ENCODE measurements at regions not wholly inside any gene's neighbourhood (a gene's known extent, or its start where the extent isn't known, plus 50 kb on each side); places are given as distances from the start of the nearest gene placed in this dataset.
"Not testable (repeated sequence)": the region's sequence is repeated elsewhere in the genome, so short reads cannot be mapped to it uniquely, and the experiment has no call there.

DNA sequence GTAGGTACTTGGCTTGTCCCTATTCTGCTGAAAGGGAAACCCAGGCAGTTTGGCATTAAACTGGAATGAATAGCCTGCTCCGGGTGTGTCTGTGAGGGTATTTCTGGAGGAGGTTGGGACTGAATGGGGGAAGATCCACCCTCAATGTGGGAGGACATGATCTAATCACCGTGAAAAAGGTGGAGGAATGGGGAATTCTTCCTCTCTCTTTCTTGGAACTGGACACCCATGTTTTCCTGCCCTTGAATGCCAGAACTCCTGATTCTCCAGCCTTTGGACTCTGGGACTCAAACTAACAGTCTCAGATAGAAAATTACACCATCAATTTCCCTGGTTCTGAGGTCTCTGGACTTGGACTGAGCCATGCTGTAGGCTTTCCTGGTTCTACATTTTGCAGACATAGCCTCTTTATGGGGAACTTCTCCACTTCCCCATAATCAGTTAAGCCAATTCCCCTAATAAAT, 391.7 kb downstream of the EDEM1 start:
- H3K4me1 ChIP-seq (ENCODE audit: control insufficient read depth, insufficient read depth, low read length): no peaks in the 10 kb centered on the region
- intact Hi-C loops (cut with DNase I): no loop called here
- DNase-seq (no peak), ATAC-seq (no peak)
- no peaks in the 10 kb centered on the region for H3K27me3 ChIP-seq (ENCODE audit: control insufficient read depth, insufficient read depth)
- H3K4me3 ChIP-seq (ENCODE audit: low read length): no peak overlapping the region
- no peaks in the 10 kb centered on the region for H3K9me3 ChIP-seq (ENCODE audit: control insufficient read depth, low read length)
- no peak overlapping the region for H3K27ac ChIP-seq (ENCODE audit: low read length)
- 59% methylated on average over 2 of the region's 2 CpGs for WGBS

- no peaks in the 10 kb centered on the region for H3K4me1 ChIP-seq (ENCODE audit: control insufficient read depth, insufficient read depth, low read length)
- no peaks in the 10 kb centered on the region for H3K27me3 ChIP-seq (ENCODE audit: control insufficient read depth, insufficient read depth)
- no peak overlapping the region for H3K4me3 ChIP-seq (ENCODE audit: low read length)
- intact Hi-C loops (cut with DNase I): no loop called here
- no peaks in the 10 kb centered on the region for H3K9me3 ChIP-seq (ENCODE audit: control insufficient read depth, low read length)
- WGBS: 85% methylated on average over 4 of the region's 4 CpGs
- DNase-seq (no peak), ATAC-seq (no peak)
- H3K27ac ChIP-seq (ENCODE audit: low read length): no peak overlapping the region
Observed at GRCh38 chr3:5579946-5580345, 392.4 kb downstream of the EDEM1 start.

DNA sequence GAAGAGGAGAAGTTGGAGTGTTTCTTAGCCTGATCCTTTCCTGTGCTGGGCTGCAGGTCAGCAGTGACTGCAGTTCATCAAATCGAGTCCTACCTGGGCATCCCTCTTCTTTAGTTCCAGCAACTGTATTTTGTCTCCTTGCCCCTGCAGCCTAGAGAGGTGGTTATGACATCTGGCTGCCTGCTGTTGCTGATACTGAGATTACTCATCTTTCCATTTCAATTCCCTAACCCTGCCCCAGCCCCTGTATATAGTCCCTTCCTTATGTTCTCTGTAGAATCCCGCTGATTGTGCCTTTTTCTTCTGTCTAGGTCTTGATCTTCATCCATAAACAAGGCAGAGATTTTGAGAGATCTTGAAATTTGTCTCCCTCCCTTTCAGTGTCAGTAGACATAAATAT, 393.3 kb downstream of the EDEM1 start:
- H3K27me3 ChIP-seq (ENCODE audit: control insufficient read depth, insufficient read depth): no peaks in the 10 kb centered on the region
- H3K27ac ChIP-seq (ENCODE audit: low read length): no peak overlapping the region
- intact Hi-C loops (cut with DNase I): no loop called here
- no peaks in the 10 kb centered on the region for H3K9me3 ChIP-seq (ENCODE audit: control insufficient read depth, low read length)
- DNase-seq (no peak), ATAC-seq (no peak)
- no peak overlapping the region for H3K4me3 ChIP-seq (ENCODE audit: low read length)
- WGBS: 68% methylated on average over 2 of the region's 2 CpGs
- no peaks in the 10 kb centered on the region for H3K4me1 ChIP-seq (ENCODE audit: control insufficient read depth, insufficient read depth, low read length)

DNA sequence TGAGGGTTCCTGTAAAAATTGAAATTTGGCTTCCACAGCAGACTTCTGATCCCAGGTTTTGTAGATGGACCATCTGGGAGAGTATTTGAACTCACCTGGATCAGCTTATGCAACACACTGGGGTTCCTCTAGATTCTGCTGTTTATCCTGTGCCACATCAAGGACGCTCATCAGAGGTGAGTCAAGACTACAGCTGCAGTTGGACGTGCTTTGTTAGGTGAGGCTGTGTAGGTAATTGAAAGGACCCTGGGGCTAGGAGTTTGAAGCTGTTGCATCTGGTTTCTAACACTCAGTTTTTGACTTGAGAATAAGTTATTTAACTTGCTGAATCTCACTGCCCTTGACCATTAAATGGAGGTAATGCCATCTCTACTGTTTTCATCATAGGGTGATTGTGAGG, 394.2 kb downstream of the EDEM1 start:
- Histone ChIP-seq H3K4me3 (ENCODE audit: low read length) (no peak overlapping the region), H3K4me1 (ENCODE audit: control insufficient read depth, insufficient read depth, low read length) (no peaks in the 10 kb centered on the region), H3K27ac (ENCODE audit: low read length) (no peak overlapping the region), H3K27me3 (ENCODE audit: control insufficient read depth, insufficient read depth) (no peaks in the 10 kb centered on the region), H3K9me3 (ENCODE audit: control insufficient read depth, low read length) (no peaks in the 10 kb centered on the region)
- no peak for DNase-seq
- intact Hi-C loops (cut with DNase I): no loop called here
- 72% methylated on average over 2 of the region's 2 CpGs for WGBS
- ATAC-seq: no peak

GRCh38 chr3:5583920-5584319, 396.4 kb downstream of the EDEM1 start:
- DNase-seq (no peak), ATAC-seq (no peak)
- Histone ChIP-seq H3K27ac (ENCODE audit: low read length) (no peak overlapping the region), H3K9me3 (ENCODE audit: control insufficient read depth, low read length) (no peaks in the 10 kb centered on the region), H3K27me3 (ENCODE audit: control insufficient read depth, insufficient read depth) (no peaks in the 10 kb centered on the region), H3K4me1 (ENCODE audit: control insufficient read depth, insufficient read depth, low read length) (no peaks in the 10 kb centered on the region), H3K4me3 (ENCODE audit: low read length) (no peak overlapping the region)
- WGBS: 22% methylated on average over 4 of the region's 4 CpGs
- intact Hi-C loops (cut with DNase I): no loop called here

GRCh38 chr3:5585085-5585484, 397.6 kb downstream of the EDEM1 start:
- Histone ChIP-seq H3K4me3 (ENCODE audit: low read length) (no peak overlapping the region), H3K4me1 (ENCODE audit: control insufficient read depth, insufficient read depth, low read length) (no peaks in the 10 kb centered on the region), H3K27ac (ENCODE audit: low read length) (no peak overlapping the region), H3K9me3 (ENCODE audit: control insufficient read depth, low read length) (no peaks in the 10 kb centered on the region), H3K27me3 (ENCODE audit: control insufficient read depth, insufficient read depth) (no peaks in the 10 kb centered on the region)
- intact Hi-C loops (cut with DNase I): no loop called here
- WGBS: 65% methylated on average over 2 of the region's 2 CpGs
- no peak for DNase-seq
- ATAC-seq: no peak

DNA sequence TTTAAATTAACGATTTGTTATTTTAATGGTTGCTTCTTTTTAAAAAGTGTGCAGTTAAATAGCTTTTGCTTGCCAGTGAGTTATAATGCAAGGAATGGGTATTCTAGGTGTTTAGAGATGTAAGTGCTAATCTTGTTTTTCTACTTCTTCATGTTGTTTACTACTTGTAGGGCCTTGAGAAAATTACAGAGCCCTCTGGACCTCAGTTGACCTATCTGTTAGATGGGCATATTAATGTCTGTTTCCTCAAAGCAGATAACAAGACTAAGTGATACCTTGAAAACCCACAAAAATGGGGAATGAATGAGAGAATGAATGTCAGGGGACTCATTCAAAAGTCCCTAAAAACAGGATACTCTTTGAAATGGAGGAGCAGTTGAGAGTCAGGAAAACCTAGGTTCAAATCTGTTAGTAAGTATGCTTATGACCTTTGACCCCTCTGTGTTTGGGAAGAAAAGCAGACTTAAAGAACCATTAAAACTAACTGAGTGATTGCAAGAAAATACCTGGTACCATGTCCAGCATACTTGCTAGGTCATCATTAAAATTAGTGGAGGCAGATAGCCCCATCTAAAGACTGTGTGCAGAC, 419.5 kb downstream of the EDEM1 start:
- Histone ChIP-seq H3K27ac (ENCODE audit: low read length) (no peak overlapping the region), H3K4me3 (ENCODE audit: low read length) (no peak overlapping the region), H3K27me3 (ENCODE audit: control insufficient read depth, insufficient read depth) (no peaks in the 10 kb centered on the region), H3K9me3 (ENCODE audit: control insufficient read depth, low read length) (no peaks in the 10 kb centered on the region), H3K4me1 (ENCODE audit: control insufficient read depth, insufficient read depth, low read length) (no peaks in the 10 kb centered on the region)
- no peak for ATAC-seq
- 80% methylated on average over 1 of the region's 1 CpG for WGBS
- intact Hi-C loops (cut with DNase I): no loop called here
- DNase-seq: no peak

GRCh38 chr3:5607581-5607980, 420.1 kb downstream of the EDEM1 start:
- Histone ChIP-seq H3K9me3 (ENCODE audit: control insufficient read depth, low read length) (no peaks in the 10 kb centered on the region), H3K27ac (ENCODE audit: low read length) (no peak overlapping the region), H3K4me3 (ENCODE audit: low read length) (no peak overlapping the region), H3K27me3 (ENCODE audit: control insufficient read depth, insufficient read depth) (no peaks in the 10 kb centered on the region), H3K4me1 (ENCODE audit: control insufficient read depth, insufficient read depth, low read length) (no peaks in the 10 kb centered on the region)
- no peak for ATAC-seq
- DNase-seq: no peak
- intact Hi-C loops (cut with DNase I): no loop called here
- 51% methylated on average over 1 of the region's 1 CpG for WGBS

- DNase-seq; H3K4me3 ChIP-seq (ENCODE audit: low read length); H3K4me1 ChIP-seq (ENCODE audit: control insufficient read depth, insufficient read depth, low read length); H3K27me3 ChIP-seq (ENCODE audit: control insufficient read depth, insufficient read depth); intact Hi-C loops (cut with DNase I); H3K9me3 ChIP-seq (ENCODE audit: control insufficient read depth, low read length); ATAC-seq; H3K27ac ChIP-seq (ENCODE audit: low read length): not testable (repeated sequence)
- 84% methylated on average over 4 of the region's 4 CpGs for WGBS
Observed at GRCh38 chr3:5608971-5609370, 421.5 kb downstream of the EDEM1 start.

DNA sequence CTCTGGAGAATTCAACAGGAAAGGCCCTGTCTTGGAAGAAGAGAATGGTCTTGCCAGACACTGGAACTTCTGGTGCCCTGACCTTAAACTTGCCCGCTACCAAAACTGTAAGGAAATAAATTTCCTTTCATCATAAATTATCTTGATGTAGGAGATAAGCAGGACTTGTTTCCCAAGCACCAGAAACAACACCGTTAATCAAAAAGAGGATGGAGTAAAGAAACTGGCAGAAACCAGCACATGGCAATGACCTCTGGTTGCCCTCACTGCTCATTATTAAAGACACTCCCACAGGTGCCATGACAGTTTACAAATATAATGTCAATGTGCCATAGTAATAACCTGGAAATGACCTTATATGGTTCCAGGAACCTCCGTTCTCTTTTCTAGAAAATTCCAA, 426.1 kb downstream of the EDEM1 start:
- DNase-seq: no peak
- Histone ChIP-seq H3K27me3 (ENCODE audit: control insufficient read depth, insufficient read depth) (no peaks in the 10 kb centered on the region), H3K9me3 (ENCODE audit: control insufficient read depth, low read length) (no peaks in the 10 kb centered on the region), H3K27ac (ENCODE audit: low read length) (no peak overlapping the region), H3K4me3 (ENCODE audit: low read length) (no peak overlapping the region), H3K4me1 (ENCODE audit: control insufficient read depth, insufficient read depth, low read length) (no peaks in the 10 kb centered on the region)
- WGBS: 64% methylated on average over 3 of the region's 3 CpGs
- intact Hi-C loops (cut with DNase I): no loop called here
- no peak for ATAC-seq

- WGBS: 59% methylated on average over 4 of the region's 4 CpGs
- Histone ChIP-seq H3K4me1 (ENCODE audit: control insufficient read depth, insufficient read depth, low read length) (no peaks in the 10 kb centered on the region), H3K27ac (ENCODE audit: low read length) (no peak overlapping the region), H3K9me3 (ENCODE audit: control insufficient read depth, low read length) (no peaks in the 10 kb centered on the region), H3K27me3 (ENCODE audit: control insufficient read depth, insufficient read depth) (no peaks in the 10 kb centered on the region), H3K4me3 (ENCODE audit: low read length) (no peak overlapping the region)
- ATAC-seq (no peak), DNase-seq (no peak)
- intact Hi-C loops (cut with DNase I): no loop called here
Observed at GRCh38 chr3:5616873-5617272, 429.4 kb downstream of the EDEM1 start.

DNA sequence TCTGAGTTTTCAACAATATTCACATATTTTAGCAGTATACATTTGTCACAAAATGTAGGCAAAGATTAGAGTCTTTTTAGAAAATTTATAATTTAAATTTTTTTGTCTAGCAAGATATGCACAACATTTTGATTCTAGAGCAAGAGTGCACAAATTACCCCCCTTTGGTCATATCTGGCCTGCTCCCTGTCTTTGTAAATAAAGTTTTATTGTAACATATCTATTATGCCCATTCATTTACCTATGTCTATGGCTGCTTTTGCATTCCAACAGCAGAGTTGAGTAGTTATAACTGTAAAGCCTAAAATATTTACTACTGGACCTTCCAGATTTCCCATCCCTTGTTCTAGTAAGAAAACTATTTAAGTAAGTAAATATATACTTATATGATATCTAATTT, 430.7 kb downstream of the EDEM1 start:
- Histone ChIP-seq H3K27ac (ENCODE audit: low read length) (no peak overlapping the region), H3K9me3 (ENCODE audit: control insufficient read depth, low read length) (no peaks in the 10 kb centered on the region), H3K4me1 (ENCODE audit: control insufficient read depth, insufficient read depth, low read length) (no peaks in the 10 kb centered on the region), H3K4me3 (ENCODE audit: low read length) (no peak overlapping the region), H3K27me3 (ENCODE audit: control insufficient read depth, insufficient read depth) (no peaks in the 10 kb centered on the region)
- ATAC-seq (no peak), DNase-seq (no peak)
- intact Hi-C loops (cut with DNase I): no loop called here

All from right cardiac atrium (tissue), 5 donors.